ENCODE measurements at regions not wholly inside any gene's neighbourhood (a gene's known extent, or its start where the extent isn't known, plus 50 kb on each side); places are given as distances from the start of the nearest gene placed in this dataset.

DNA sequence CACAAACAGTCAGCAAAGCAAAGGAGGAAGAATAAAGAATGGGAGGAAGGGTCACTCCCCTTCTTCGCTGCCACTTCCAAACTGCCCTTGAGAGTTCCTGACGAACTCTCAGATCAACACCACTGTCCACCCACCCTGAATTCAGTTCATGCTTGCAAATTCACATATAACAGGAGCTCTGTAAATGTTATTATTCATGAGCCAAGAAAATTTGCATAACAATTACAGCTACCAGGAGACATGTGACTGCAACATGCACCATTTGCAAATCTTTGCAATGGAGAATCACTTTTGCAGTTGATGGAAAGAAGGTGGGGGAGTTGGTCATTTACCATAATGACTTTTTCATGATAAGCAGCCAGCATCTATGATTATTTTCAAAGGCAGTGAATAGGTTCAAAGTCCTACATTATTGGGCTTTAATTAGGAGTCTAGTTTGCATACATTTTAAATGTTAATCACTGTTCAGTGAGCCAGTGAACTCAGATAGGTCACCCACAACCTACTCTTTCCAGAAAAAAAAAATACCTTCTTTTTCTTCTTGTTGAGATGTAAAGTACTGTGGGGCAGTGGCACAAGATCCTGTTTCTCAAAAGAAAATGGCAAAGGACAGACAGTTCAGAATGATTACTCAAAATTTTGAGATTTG is 149.7 kb downstream of the CAAP1 start:
- H3K36me3 ChIP-seq, result no peaks in the 10 kb centered on the region
- no peak overlapping the region for H3K4me3 ChIP-seq
- no peaks in the 10 kb centered on the region for H3K9me3 ChIP-seq (ENCODE audit: low read depth)
- no peaks in the 10 kb centered on the region for H3K4me1 ChIP-seq (ENCODE audit: low read depth)
- no peak for TF ChIP-seq CTCF (IDR thresholded peaks at IDR 0.05; ENCODE audit: low read depth, low read length)
- H3K27me3 ChIP-seq, result no peaks in the 10 kb centered on the region
- H3K27ac ChIP-seq, result no peak overlapping the region
- no peak for DNase-seq (ENCODE audit: low read depth in 1 of 2, low spot score in 1 of 2)

DNA sequence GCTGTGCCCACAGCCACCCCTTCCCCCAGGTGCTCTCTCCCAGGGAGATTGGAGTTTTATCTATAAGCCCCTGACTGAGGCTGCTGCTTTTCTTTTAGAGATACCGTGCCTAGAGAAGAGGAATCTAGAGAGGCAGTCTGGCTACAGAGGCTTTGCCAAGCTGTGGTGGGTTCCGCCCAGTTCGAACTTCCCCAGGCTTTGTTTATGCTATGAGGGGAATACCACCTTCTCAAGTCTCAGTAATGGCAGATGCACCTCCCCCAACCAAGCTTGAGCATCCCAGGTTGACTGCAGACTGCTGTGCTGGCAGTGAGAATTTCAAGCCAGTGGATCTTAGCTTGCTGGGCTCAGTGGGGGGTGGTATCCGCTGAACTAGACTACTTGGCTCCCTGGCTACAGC is 157.4 kb downstream of the CAAP1 start:
- no peak for DNase-seq (ENCODE audit: low read depth in 1 of 2, low spot score in 1 of 2)
- H3K27me3 ChIP-seq, result no peaks in the 10 kb centered on the region
- H3K9me3 ChIP-seq (ENCODE audit: low read depth), result no peaks in the 10 kb centered on the region
- no peak overlapping the region for H3K27ac ChIP-seq
- H3K4me3 ChIP-seq, result no peak overlapping the region
- no peak for TF ChIP-seq CTCF (IDR thresholded peaks at IDR 0.05; ENCODE audit: low read depth, low read length)
- no peaks in the 10 kb centered on the region for H3K4me1 ChIP-seq (ENCODE audit: low read depth)
- no peaks in the 10 kb centered on the region for H3K36me3 ChIP-seq

DNA sequence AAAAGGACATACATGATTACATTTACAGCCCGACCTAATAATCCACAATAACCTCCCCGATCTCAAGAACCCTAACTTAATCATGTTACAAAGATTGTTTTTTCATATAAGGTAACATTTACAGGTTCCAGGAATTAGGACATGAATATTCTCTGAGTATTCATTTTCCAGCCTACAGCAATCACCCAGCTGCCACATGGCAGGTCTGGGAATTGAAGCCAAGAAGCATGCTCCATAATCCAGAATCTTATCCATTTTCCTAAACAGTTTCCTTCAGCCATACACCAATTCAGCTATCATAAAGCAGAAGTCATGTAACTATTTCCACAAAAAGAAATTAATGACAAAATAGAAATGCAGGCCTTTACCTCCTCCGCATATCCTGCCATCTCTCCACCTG is 163.4 kb downstream of the CAAP1 start:
- Histone ChIP-seq H3K27ac (no peak overlapping the region), H3K4me1 (ENCODE audit: low read depth) (no peaks in the 10 kb centered on the region), H3K4me3 (no peak overlapping the region), H3K36me3 (no peaks in the 10 kb centered on the region), H3K27me3 (no peaks in the 10 kb centered on the region), H3K9me3 (ENCODE audit: low read depth) (no peaks in the 10 kb centered on the region)
- TF ChIP-seq CTCF (IDR thresholded peaks at IDR 0.05; ENCODE audit: low read depth, low read length), result no peak
- no peak for DNase-seq (ENCODE audit: low read depth in 1 of 2, low spot score in 1 of 2)

GRCh38 chr9:26727471-26727870 is 165.1 kb downstream of the CAAP1 start:
- Histone ChIP-seq H3K27ac (no peak overlapping the region), H3K9me3 (ENCODE audit: low read depth) (no peaks in the 10 kb centered on the region), H3K36me3 (no peaks in the 10 kb centered on the region), H3K4me3 (no peak overlapping the region), H3K4me1 (ENCODE audit: low read depth) (no peaks in the 10 kb centered on the region), H3K27me3 (no peaks in the 10 kb centered on the region)
- DNase-seq (ENCODE audit: low read depth in 1 of 2, low spot score in 1 of 2), result no peak
- TF ChIP-seq CTCF (IDR thresholded peaks at IDR 0.05; ENCODE audit: low read depth, low read length), result no peak

- H3K27ac ChIP-seq, result no peak overlapping the region
- no peak overlapping the region for H3K4me3 ChIP-seq
- TF ChIP-seq CTCF (IDR thresholded peaks at IDR 0.05; ENCODE audit: low read depth, low read length), result no peak
- no peaks in the 10 kb centered on the region for H3K4me1 ChIP-seq (ENCODE audit: low read depth)
- no peaks in the 10 kb centered on the region for H3K9me3 ChIP-seq (ENCODE audit: low read depth)
- no peak for DNase-seq (ENCODE audit: low read depth in 1 of 2, low spot score in 1 of 2)
- no peaks in the 10 kb centered on the region for H3K27me3 ChIP-seq
- H3K36me3 ChIP-seq, result no peaks in the 10 kb centered on the region
Measured at GRCh38 chr9:26725573-26725972, 167.0 kb downstream of the CAAP1 start.
